ENCODE measurements at regions not wholly inside any gene's neighbourhood (a gene's known extent, or its start where the extent isn't known, plus 50 kb on each side); places are given as distances from the start of the nearest gene placed in this dataset.
"Not testable (repeated sequence)": the region's sequence is repeated elsewhere in the genome, so short reads cannot be mapped to it uniquely, and the experiment has no call there.

DNA sequence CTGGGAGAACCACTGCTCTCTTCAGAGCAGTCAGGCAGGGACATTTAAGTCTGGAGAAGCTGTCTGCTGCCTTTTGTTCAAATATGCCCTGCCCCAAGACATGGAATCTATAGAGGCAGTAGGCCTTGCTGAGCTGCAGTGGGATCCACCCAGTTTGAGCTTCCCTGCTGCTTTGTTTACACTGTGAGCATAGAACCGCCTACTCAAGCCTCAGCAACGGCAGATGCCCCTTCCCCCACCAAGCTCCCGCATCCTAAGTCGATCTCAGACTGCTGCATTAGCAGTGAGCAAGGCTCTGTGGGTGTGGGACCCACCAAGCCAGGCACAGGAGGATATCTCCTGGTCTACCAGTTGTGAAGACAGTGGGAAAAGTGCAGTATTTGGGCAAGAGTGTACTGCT, 54.6 kb upstream of the POGK start:
- not testable (repeated sequence) for TF ChIP-seq NFE2L1 (CRISPR knock-in tag; IDR thresholded peaks at IDR 0.05; ENCODE audit: borderline replicate concordance); ARNT2 (CRISPR knock-in tag; IDR thresholded peaks at IDR 0.05; ENCODE audit: low read depth); U2AF1 (optimal IDR thresholded peaks at IDR 0.05; ENCODE audit: low read depth, low read length); ZNF672 (CRISPR knock-in tag; IDR thresholded peaks at IDR 0.05); RXRA (CRISPR knock-in tag; IDR thresholded peaks at IDR 0.05); HOXA9 (CRISPR knock-in tag; IDR thresholded peaks at IDR 0.05; ENCODE audit: borderline replicate concordance); YY1 (IDR thresholded peaks at IDR 0.05; ENCODE audit: insufficient read depth, insufficient replicate concordance, low read depth, low read length); ZNF589 (CRISPR knock-in tag; conservative IDR thresholded peaks at IDR 0.05); MXI1 (IDR thresholded peaks at IDR 0.05; ENCODE audit: borderline replicate concordance, low read depth, low read length); CTCF (CRISPR knock-in tag; IDR thresholded peaks at IDR 0.05); ZNF207 (IDR thresholded peaks at IDR 0.05; ENCODE audit: borderline replicate concordance); CAMTA2 (CRISPR knock-in tag; IDR thresholded peaks at IDR 0.05; ENCODE audit: borderline replicate concordance); IKZF1 (IDR thresholded peaks at IDR 0.05); TBL1XR1 (IDR thresholded peaks at IDR 0.05; ENCODE audit: borderline replicate concordance, low read length, partially characterized antibody)

Measured in HepG2 (cell line).